Naive thymus-derived CD8-positive, alpha-beta T cell (primary cell): ENCODE measurements at regions not wholly inside any gene's neighbourhood (a gene's known extent, or its start where the extent isn't known, plus 50 kb on each side); places are given as distances from the start of the nearest gene placed in this dataset.
"Not testable (repeated sequence)": the region's sequence is repeated elsewhere in the genome, so short reads cannot be mapped to it uniquely, and the experiment has no call there.

Experiments
- ATAC-seq, 2 donors: fragments of 150-1000 bp; cut with Tn5 transposase in 1 of 2; sonication (Bioruptor Pico), chemical (Tn5 transposase) in 1 of 2; 1 replicate in 1 of 2; 2 replicates in 1 of 2; pipeline ENCODE4 v1.10.0; 2021; ENCODE audit warnings: mild to moderate bottlenecking in 2 of 2, moderate library complexity in 2 of 2
- POLR2A ChIA-PET: fragments of 350-600 bp; sonication (Branson Sonifier 250); formaldehyde crosslinking; loops from one replicate; lab custom pipeline; 2021; ENCODE audit warnings: antibody characterized with exemption; lab: Charles Lee
- DNase-seq, 10 donors: peaks; one replicate each; pipeline versions ENCODE4 v3.0.0 to v3.0.0-alpha.2; 2020 to 2022
- H3K27ac Mint-ChIP-seq, 10 donors: one replicate each; pipeline ENCODE4 v1.8.0; 2020 to 2022; ENCODE audit warnings: mild to moderate bottlenecking in 10 of 10, mixed read lengths in 10 of 10, moderate library complexity in 4 of 10, inconsistent platforms in 1 of 10
- H3K27me3 Mint-ChIP-seq, 5 donors: one replicate each; pipeline ENCODE4 v1.8.0; 2021 to 2022; ENCODE audit warnings: mixed read lengths in 5 of 5
- H3K36me3 Mint-ChIP-seq, 3 donors: one replicate each; pipeline ENCODE4 v1.8.0; 2020 to 2022; ENCODE audit warnings: mixed read lengths in 3 of 3, mild to moderate bottlenecking in 2 of 3, inconsistent platforms in 1 of 3
- H3K4me1 Mint-ChIP-seq, 4 donors: one replicate each; pipeline ENCODE4 v1.8.0; 2021 to 2022; ENCODE audit warnings: mixed read lengths in 4 of 4
- H3K4me3 Mint-ChIP-seq, 10 donors: one replicate each; pipeline ENCODE4 v1.8.0; 2020 to 2022; ENCODE audit warnings: mild to moderate bottlenecking in 10 of 10, mixed read lengths in 10 of 10, moderate library complexity in 6 of 10, inconsistent platforms in 1 of 10
- H3K9me3 Mint-ChIP-seq, 9 donors: one replicate each; pipeline ENCODE4 v1.8.0; 2020 to 2022; ENCODE audit warnings: mixed read lengths in 9 of 9, mild to moderate bottlenecking in 3 of 9, inconsistent platforms in 1 of 9, moderate library complexity in 1 of 9

- no peak overlapping the region for H3K27ac Mint-ChIP-seq
- H3K9me3 Mint-ChIP-seq, result peaks cover 0 to 10% (median 0%) of the 10 kb centered on the region in 9 donors
- H3K36me3 Mint-ChIP-seq, result peaks cover 0 to 5% (median 0%) of the 10 kb centered on the region in 3 donors
- no peaks in the 10 kb centered on the region for H3K4me1 Mint-ChIP-seq
- ATAC-seq (no peak), DNase-seq (no peak)
- POLR2A ChIA-PET, result no interaction called here
- no peak overlapping the region for H3K4me3 Mint-ChIP-seq
- no peaks in the 10 kb centered on the region for H3K27me3 Mint-ChIP-seq
Measured at GRCh38 chrX:45660477-45660876, 459.8 kb upstream of the DIPK2B start.

- H3K27me3 Mint-ChIP-seq, result peaks cover 0 to 5% (median 1%) of the 10 kb centered on the region in 5 donors
Measured at GRCh38 chrX:45633419-45633818, 432.7 kb upstream of the DIPK2B start.

DNA sequence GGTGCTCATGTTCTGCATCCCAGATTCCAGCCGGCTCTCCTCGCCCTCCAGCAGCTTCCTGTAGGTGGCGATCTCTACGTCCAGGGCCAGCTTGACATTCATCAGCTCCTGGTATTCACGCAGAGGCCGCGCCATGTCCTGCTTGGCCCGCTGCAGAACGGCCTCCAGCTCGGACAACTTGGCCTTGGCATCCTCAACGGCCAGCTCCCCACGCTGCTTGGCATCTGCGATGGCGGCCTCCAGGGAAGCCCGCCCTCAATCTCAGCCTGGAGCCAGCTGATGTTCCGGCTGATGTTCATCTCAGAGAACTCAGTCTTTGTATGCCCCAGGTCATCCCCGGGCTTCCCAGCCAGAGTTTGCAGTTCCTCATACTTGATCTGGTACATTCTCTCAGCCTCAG, 431.8 kb upstream of the DIPK2B start:
- no peak for ATAC-seq
- H3K27me3 Mint-ChIP-seq, result peaks cover 0 to 5% (median 1%) of the 10 kb centered on the region in 5 donors
- H3K9me3 Mint-ChIP-seq, result peaks cover 0 to 2% (median 0%) of the 10 kb centered on the region in 9 donors
- H3K27ac Mint-ChIP-seq, result no peak overlapping the region
- POLR2A ChIA-PET, result no interaction called here
- H3K36me3 Mint-ChIP-seq, result no peaks in the 10 kb centered on the region
- DNase-seq, result no peak
- H3K4me3 Mint-ChIP-seq, result no peak overlapping the region
- no peaks in the 10 kb centered on the region for H3K4me1 Mint-ChIP-seq

More at GRCh38 chrX:45633419-45633818, 432.7 kb upstream of the DIPK2B start:
- no peaks in the 10 kb centered on the region for H3K4me1 Mint-ChIP-seq
- peaks cover 0 to 3% (median 0%) of the 10 kb centered on the region in 9 donors for H3K9me3 Mint-ChIP-seq
- DNase-seq (no peak), ATAC-seq (no peak)
- H3K27ac Mint-ChIP-seq, result no peak overlapping the region
- H3K36me3 Mint-ChIP-seq, result no peaks in the 10 kb centered on the region
- POLR2A ChIA-PET, result no interaction called here
- no peak overlapping the region for H3K4me3 Mint-ChIP-seq

DNA sequence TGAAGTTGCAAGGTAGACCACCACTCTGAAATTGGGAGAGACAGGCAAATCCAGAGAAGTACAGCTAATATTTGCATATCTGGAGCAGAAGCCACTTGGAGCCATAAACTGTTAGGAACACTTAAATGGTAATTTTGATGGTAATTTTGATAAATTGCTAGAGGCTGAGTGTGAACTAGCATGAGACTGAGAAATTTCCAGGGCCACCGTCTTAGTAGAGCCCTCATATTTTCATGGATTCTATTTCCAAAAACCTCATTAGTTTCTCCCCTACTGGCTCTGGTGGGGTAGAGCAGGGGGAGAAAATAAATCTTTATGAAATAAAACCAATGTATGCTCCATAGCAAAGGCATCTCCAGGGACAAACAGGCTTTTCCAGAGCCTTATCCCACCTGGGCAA, 429.4 kb upstream of the DIPK2B start:
- H3K27me3 Mint-ChIP-seq, result peaks cover 0 to under 1% (median 0%) of the 10 kb centered on the region in 5 donors
- DNase-seq, result no peak
- ATAC-seq, result no peak
- no peaks in the 10 kb centered on the region for H3K36me3 Mint-ChIP-seq
- peaks cover 0 to 10% (median 0%) of the 10 kb centered on the region in 9 donors for H3K9me3 Mint-ChIP-seq
- POLR2A ChIA-PET, result no interaction called here
- no peaks in the 10 kb centered on the region for H3K4me1 Mint-ChIP-seq
- H3K27ac Mint-ChIP-seq, result no peak overlapping the region
- H3K4me3 Mint-ChIP-seq, result no peak overlapping the region

DNA sequence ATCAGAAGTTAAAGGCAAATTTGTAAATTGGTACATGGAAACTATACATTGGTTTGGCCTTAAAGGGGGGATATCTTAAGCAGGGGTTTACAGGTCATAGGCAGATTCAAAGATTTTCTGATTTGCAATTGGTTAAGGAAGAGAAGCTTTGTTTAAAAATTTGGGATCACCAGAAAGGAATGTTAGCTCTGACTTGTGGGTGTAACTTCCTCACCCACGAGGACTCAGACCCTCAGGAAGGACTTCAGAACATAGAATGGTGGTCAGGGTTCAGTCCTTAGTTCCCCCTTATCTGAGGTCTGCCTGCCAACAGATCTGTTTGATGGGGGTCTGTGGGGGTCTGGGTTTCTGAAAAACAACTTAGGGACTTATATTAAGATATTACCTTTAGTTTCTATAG, 427.4 kb upstream of the DIPK2B start:
- DNase-seq (no peak), ATAC-seq (no peak)
- no peak overlapping the region for H3K4me3 Mint-ChIP-seq
- H3K27me3 Mint-ChIP-seq, result no peaks in the 10 kb centered on the region
- H3K9me3 Mint-ChIP-seq, result peaks cover 0 to 10% (median 0%) of the 10 kb centered on the region in 9 donors
- H3K27ac Mint-ChIP-seq, result no peak overlapping the region
- H3K36me3 Mint-ChIP-seq, result no peaks in the 10 kb centered on the region
- no peaks in the 10 kb centered on the region for H3K4me1 Mint-ChIP-seq
- POLR2A ChIA-PET, result no interaction called here

GRCh38 chrX:45623266-45623665, 422.6 kb upstream of the DIPK2B start:
- no peaks in the 10 kb centered on the region for H3K36me3 Mint-ChIP-seq
- DNase-seq (no peak), ATAC-seq (no peak)
- H3K9me3 Mint-ChIP-seq, result peaks cover 0 to 10% (median 0%) of the 10 kb centered on the region in 9 donors
- no peak overlapping the region for H3K4me3 Mint-ChIP-seq
- no peak overlapping the region for H3K27ac Mint-ChIP-seq
- H3K27me3 Mint-ChIP-seq, result peaks cover 0 to 3% (median 0%) of the 10 kb centered on the region in 5 donors
- POLR2A ChIA-PET, result interaction anchor here (0.5 kb wide), 1 partner anchor 231 kb away, joined by 3 read pairs; no protein-coding TSS in a partner anchor
- no peaks in the 10 kb centered on the region for H3K4me1 Mint-ChIP-seq

GRCh38 chrX:45622538-45622937, 421.9 kb upstream of the DIPK2B start:
- Mint-ChIP-seq H3K27ac (no peak overlapping the region), H3K27me3 (peaks cover 0 to 3% (median 0%) of the 10 kb centered on the region in 5 donors), H3K9me3 (peaks cover 0 to 18% (median 0%) of the 10 kb centered on the region in 9 donors), H3K4me1 (no peaks in the 10 kb centered on the region), H3K36me3 (no peaks in the 10 kb centered on the region), H3K4me3 (no peak overlapping the region)
- DNase-seq, result no peak
- POLR2A ChIA-PET, result interaction anchor here (0.5 kb wide), 1 partner anchor 232 kb away, joined by 3 read pairs; no protein-coding TSS in a partner anchor
- no peak for ATAC-seq

- POLR2A ChIA-PET, result no interaction called here
- Mint-ChIP-seq H3K36me3 (no peaks in the 10 kb centered on the region), H3K27ac (no peak overlapping the region), H3K9me3 (peaks cover 0 to 17% (median 0%) of the 10 kb centered on the region in 9 donors), H3K27me3 (peaks cover 0 to 3% (median 0%) of the 10 kb centered on the region in 5 donors), H3K4me1 (no peaks in the 10 kb centered on the region), H3K4me3 (no peak overlapping the region)
- ATAC-seq (no peak), DNase-seq (no peak)
Measured at GRCh38 chrX:45622042-45622423, 421.4 kb upstream of the DIPK2B start.

GRCh38 chrX:45621376-45622041, 420.8 kb upstream of the DIPK2B start:
- ATAC-seq, result no peak

DNA sequence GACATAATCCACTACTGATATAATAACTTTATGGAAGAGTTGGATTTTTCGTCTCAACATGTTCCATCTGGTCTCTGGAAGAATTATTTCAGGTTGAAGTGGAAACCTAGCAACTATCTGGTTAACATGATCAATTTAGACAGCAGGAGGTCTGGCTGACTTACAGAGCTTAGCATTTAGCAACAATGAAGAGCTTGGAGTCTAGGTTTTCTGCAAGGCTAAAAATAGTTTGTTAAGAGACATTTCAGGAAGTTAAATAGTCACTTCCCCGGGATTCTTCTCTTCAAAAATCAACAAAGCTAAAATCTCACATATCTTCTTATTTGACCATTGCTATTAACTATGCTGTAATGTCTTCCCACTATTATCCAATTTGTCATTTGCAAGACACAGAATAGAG, 418.6 kb upstream of the DIPK2B start:
- H3K4me1 Mint-ChIP-seq, result no peaks in the 10 kb centered on the region
- no peak overlapping the region for H3K4me3 Mint-ChIP-seq
- no peaks in the 10 kb centered on the region for H3K36me3 Mint-ChIP-seq
- ATAC-seq, result no peak
- POLR2A ChIA-PET, result no interaction called here
- no peak for DNase-seq
- H3K9me3 Mint-ChIP-seq, result peaks cover 0 to 8% (median 0%) of the 10 kb centered on the region in 9 donors
- no peak overlapping the region for H3K27ac Mint-ChIP-seq
- peaks cover 0 to 3% (median 0%) of the 10 kb centered on the region in 5 donors for H3K27me3 Mint-ChIP-seq

More at GRCh38 chrX:45621376-45622041, 420.8 kb upstream of the DIPK2B start:
- peaks cover 0 to 3% (median 0%) of the 10 kb centered on the region in 5 donors for H3K27me3 Mint-ChIP-seq
- no peaks in the 10 kb centered on the region for H3K36me3 Mint-ChIP-seq
- H3K4me1 Mint-ChIP-seq, result no peaks in the 10 kb centered on the region
- H3K9me3 Mint-ChIP-seq, result peaks cover 0 to 13% (median 0%) of the 10 kb centered on the region in 9 donors
- POLR2A ChIA-PET, result no interaction called here
- H3K4me3 Mint-ChIP-seq, result no peak overlapping the region
- no peak overlapping the region for H3K27ac Mint-ChIP-seq
- no peak for DNase-seq

DNA sequence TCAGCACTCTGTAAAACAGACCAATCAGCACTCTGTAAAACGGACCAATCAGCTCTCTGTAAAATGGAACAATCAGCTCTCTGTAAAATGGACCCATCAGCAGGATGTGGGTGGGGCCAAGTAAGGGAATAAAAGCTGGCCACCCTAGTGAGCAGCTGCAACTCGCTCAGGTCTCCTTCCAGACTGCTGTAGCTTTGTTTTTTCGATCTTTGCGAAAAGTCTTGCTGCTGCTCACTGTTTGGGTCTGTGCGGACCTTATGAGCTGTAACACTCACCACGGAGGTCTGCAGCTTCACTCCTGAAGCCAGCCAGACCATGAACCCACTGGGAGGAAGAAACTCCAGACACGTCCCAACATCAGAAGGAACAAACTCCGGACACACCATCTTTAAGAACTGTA, 414.9 kb upstream of the DIPK2B start:
- H3K27me3 Mint-ChIP-seq, DNase-seq, H3K4me1 Mint-ChIP-seq, H3K27ac Mint-ChIP-seq, POLR2A ChIA-PET, ATAC-seq, H3K36me3 Mint-ChIP-seq, H3K4me3 Mint-ChIP-seq: not testable (repeated sequence)
- H3K9me3 Mint-ChIP-seq, result peaks cover 0 to 33% (median 4%) of the 10 kb centered on the region in 9 donors

GRCh38 chrX:45614853-45615252, 414.2 kb upstream of the DIPK2B start:
- H3K36me3 Mint-ChIP-seq, result peaks cover 0 to 4% (median 0%) of the 10 kb centered on the region in 3 donors
- no peak overlapping the region for H3K27ac Mint-ChIP-seq
- POLR2A ChIA-PET, result no interaction called here
- DNase-seq (no peak), ATAC-seq (no peak)
- H3K4me3 Mint-ChIP-seq, result no peak overlapping the region
- H3K4me1 Mint-ChIP-seq, result no peaks in the 10 kb centered on the region
- no peaks in the 10 kb centered on the region for H3K27me3 Mint-ChIP-seq
- H3K9me3 Mint-ChIP-seq, result peaks cover 0 to 34% (median 6%) of the 10 kb centered on the region in 9 donors

DNA sequence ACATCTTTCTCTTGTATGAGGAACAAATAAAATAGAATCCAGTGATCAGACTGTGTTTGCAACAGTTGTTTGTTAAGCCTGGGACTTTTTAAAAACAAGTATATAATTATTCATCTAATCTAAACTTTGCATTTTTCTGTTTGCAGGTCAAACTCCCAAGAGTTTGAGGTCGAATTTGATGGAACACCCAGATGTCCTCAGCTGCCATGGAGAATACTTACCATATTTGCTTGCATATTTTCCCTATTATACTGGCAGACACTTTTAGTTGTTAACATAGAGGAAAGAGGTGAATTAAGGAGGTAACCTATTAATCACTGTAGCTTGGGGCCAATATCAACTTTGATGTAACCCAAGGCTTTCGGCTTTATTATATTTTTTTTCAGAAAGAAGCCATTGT, 401.5 kb upstream of the DIPK2B start:
- no peak for DNase-seq
- H3K9me3 Mint-ChIP-seq, result peaks cover 0 to 13% (median 2%) of the 10 kb centered on the region in 9 donors
- no peaks in the 10 kb centered on the region for H3K4me1 Mint-ChIP-seq
- H3K4me3 Mint-ChIP-seq, result no peak overlapping the region
- POLR2A ChIA-PET, result no interaction called here
- H3K27ac Mint-ChIP-seq, result no peak overlapping the region
- peaks cover 0 to 3% (median 2%) of the 10 kb centered on the region in 3 donors for H3K36me3 Mint-ChIP-seq
- no peak for ATAC-seq
- H3K27me3 Mint-ChIP-seq, result peaks cover 0 to 7% (median 0%) of the 10 kb centered on the region in 5 donors
